Stromal cell of bone marrow (primary cell): ENCODE measurements at regions not wholly inside any gene's neighbourhood (a gene's known extent, or its start where the extent isn't known, plus 50 kb on each side); places are given as distances from the start of the nearest gene placed in this dataset.
"Not testable (repeated sequence)": the region's sequence is repeated elsewhere in the genome, so short reads cannot be mapped to it uniquely, and the experiment has no call there.

Source experiments
- DNase-seq: peaks from one replicate; pipeline ENCODE4 v3.0.0-alpha.2; 2012; ENCODE audit warnings: low read depth

- DNase-seq: no peak
Observed at GRCh38 chr12:104906695-104907094, 51.4 kb downstream of the SLC41A2 start.

GRCh38 chr12:104905446-104905845 lies 52.6 kb downstream of the SLC41A2 start:
- not testable (repeated sequence) for DNase-seq

DNA sequence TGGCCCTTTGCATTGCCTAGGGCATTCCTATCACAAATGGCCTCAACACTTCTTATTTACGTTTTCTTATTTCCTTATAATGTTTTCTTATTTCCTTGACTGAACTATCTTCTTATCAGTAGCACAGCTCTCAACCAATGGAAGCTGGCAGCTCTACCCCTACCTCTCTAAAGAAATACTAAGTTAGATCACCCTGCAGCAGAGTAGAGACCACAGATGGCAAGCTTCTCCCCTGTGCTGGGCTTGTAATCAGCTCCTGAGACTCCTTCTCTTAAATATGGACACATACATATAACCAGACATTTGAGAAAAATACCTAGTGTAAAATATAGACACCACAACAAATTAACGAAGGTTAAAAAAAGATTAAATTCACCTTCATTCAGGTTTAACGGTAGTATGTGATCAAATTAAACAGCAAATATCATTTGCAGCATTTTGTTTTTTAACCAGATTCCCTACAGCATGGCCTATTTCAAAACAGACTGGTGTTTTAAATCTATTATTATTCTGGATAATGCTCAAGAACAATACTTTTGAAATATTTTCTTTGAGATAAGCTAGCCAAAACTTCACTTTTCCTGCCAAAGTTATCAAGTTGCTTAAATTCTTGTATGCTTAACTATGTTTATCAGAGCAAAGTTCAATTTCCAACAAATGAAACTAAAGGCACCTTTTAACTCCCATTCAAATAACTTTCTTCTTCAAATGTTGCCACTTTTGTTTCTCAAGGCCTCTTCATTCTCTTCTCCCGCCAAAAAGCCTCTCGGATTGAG lies 54.3 kb downstream of the SLC41A2 start:
- no peak for DNase-seq

DNA sequence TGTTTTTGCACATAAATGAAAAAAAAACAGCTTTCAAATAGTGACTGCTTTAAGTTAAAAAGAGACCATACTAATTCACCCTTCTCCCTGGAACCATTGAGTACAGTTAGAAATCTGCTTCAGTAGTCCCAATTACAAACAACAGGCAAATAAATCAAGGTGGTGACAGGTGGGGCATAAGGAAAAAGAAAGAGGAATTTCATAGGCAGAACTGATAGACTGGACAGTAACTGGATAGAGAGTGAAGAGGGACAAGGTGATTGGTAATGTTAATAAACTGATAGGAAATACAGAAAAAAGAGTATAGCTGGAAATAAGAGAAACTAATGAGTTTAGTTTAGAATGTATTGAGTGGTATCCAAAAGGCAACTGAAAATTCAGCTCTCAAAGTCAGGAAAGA lies 56.0 kb downstream of the SLC41A2 start:
- no peak for DNase-seq

DNA sequence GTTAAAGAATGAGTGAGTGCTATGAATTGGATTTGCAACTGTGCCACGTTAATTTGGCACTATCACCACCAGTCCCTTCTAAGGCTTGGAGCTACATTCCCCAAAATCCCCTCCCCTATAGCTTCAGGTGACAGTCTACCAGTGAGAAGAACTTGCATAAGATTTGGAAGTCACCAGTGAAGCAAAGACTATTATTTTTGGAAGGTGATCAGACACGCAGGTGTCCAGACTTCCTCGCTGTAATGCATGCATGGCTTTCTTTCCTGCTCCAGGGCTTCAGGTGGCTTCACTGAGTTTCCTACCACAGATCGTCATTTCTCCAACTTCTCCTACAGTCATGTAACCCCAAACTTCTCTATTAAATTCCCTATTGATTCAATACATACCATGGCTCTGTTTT lies 61.4 kb downstream of the SLC41A2 start:
- no peak for DNase-seq

DNA sequence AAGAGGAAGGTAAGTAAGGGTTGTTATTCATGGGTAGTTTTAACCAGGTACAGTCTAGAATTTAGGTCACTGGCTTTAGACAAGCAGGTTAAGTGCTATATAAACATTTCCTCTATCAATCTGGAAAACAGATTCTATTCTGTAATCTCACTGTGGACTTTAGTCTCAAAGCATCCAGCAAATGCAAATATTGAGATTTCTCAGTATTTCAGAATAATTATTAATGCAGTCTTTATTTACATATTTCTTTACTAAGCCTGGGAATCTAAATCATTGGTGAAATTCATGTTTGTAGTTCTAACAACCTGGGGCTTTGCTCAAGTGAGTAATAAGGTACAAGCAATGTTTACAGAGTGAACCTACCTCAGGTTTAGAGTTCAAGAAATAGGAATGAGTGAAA lies 61.9 kb downstream of the SLC41A2 start:
- DNase-seq: no peak

DNA sequence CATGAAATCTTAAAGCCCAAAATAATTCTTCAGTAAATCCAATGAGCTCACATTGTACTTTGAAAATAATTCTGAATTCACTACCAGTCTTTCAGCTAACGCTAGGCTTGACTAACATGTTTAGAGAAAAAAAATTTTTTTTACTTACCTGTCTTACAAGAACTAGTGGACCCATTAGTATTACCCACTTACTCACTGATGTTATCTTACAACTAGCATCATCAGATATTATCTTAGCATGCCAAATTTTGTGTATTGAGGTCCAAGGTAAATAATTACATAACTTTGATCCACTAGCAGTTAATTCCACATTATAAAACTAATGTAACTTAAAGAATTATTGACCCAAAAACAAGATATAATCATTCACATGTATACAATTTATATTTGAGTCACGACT lies 62.7 kb downstream of the SLC41A2 start:
- DNase-seq: no peak

GRCh38 chr12:104890476-104891096 lies 67.5 kb downstream of the SLC41A2 start:
- DNase-seq: no peak

- DNase-seq: no peak
Observed at GRCh38 chr12:104889735-104890134, 68.4 kb downstream of the SLC41A2 start.

DNA sequence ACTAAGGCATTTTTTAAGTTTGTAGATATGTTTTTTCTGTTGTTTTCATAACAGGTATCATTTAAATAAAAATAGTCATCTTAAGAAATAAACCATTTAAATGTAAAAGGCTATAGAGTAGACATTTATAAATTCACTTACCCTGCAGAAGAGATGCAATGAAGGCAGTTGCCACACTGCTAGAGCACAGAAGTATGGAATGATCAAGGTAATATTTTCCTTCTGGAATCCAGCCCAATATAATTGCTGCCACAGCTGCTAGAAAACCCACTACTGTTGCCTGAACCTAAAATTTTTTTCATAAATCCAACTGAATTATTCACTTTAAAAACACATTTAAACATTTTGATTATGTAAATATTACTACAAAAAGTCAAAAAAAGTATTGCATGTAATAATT lies 69.2 kb downstream of the SLC41A2 start:
- DNase-seq: no peak

- no peak for DNase-seq
Observed at GRCh38 chr12:104888481-104888880, 69.6 kb downstream of the SLC41A2 start.

GRCh38 chr12:104887452-104887851 lies 70.6 kb downstream of the SLC41A2 start:
- no peak for DNase-seq

DNA sequence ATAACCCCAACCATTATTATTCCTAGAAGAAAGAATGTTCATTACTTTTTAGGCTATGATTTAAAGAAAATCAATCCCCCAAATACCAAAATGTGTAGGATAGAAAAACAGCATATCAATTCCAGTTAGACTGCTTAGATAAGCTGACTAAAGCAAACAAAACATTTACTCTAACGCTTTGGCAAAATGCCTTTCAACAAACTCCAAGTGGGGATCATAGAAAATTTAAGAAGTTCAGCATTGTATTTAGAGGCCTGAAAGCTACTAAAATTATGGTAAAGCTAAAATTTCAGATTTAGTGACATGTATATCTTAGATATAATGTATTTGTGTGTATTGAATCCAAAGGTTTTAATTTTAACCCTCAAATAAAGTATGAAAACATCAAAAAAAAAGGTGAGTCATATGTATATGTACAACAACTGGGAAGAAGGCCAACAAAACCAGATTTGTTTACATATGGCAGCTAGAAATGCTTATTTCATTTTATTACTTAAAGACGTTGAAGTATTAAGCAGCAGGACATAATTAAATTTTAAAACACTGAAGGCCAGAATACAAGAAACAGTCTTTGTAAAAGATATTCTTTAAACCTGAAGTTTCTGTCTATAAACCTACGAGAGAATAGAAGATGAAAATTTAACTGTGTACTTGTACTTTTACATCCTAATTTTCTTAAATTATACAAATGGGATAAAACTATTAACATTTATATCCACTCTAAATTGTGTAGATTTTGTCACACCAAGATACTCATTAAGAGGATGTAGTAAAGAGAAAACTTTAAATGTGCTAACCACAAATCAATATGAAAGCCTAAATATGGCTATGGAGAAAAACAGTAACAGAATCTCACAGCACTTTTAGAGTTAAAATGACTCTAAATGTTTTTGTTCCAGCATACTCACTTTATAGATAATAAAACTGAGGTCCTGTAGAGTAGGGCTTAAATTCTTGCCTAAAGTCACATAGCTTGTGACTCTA lies 71.4 kb downstream of the SLC41A2 start:
- DNase-seq: no peak

- not testable (repeated sequence) for DNase-seq
Observed at GRCh38 chr12:104878858-104879257, 79.2 kb downstream of the SLC41A2 start.

DNA sequence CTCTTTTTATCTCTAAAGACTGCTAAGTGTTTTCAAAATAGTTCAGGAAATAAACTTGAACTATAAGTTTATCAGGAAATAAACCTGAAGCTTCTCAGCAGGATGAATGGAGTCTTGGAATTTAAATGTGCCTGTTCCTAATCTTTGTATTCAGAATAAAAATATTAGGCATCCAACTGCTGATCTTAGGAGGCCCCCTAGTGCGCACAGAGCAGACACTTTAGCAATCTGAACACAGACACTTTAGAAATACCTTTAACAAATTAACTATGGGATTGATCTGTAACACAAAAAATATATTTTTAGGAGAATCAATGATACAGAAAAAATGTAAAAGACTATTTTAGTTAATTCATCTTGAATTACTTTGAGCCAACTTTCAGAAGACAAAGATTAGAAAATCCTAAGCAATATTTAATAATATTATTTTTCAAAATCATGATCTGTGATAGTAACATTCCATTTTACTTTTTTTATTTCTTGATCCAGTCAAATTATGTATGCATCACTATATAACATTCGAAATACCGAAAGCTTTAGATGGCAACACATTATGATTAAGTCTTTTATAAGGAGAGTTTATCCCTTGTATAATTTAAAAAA lies 80.9 kb downstream of the SLC41A2 start:
- peak; percentile 51 for DNase-seq

GRCh38 chr12:104873374-104873773 lies 84.7 kb downstream of the SLC41A2 start:
- no peak for DNase-seq

DNA sequence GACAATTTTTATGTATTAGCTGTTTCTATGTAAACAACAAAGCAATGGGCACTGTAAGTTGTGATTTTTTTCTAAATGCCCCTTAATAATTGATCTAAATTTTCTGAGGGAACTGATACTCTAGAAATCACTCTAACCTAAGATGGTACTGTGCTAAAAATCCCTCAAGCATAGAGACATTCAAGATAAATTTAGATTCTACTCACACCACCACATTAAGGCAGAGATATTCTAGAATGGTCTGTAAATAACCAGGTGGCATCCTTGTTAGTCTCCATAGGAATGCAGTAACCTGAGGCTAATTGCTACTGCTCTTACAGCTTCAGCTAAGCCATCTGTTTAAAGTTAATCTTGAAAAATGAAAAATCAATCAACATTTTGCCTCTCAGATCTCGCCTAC lies 87.3 kb downstream of the SLC41A2 start:
- DNase-seq: no peak

- peak; percentile 82 for DNase-seq
Observed at GRCh38 chr12:104866291-104866690, 91.8 kb downstream of the SLC41A2 start.

- no peak for DNase-seq
Observed at GRCh38 chr12:104865080-104865479, 93.0 kb downstream of the SLC41A2 start.

GRCh38 chr12:104864668-104865067 lies 93.4 kb downstream of the SLC41A2 start:
- DNase-seq: no peak

DNA sequence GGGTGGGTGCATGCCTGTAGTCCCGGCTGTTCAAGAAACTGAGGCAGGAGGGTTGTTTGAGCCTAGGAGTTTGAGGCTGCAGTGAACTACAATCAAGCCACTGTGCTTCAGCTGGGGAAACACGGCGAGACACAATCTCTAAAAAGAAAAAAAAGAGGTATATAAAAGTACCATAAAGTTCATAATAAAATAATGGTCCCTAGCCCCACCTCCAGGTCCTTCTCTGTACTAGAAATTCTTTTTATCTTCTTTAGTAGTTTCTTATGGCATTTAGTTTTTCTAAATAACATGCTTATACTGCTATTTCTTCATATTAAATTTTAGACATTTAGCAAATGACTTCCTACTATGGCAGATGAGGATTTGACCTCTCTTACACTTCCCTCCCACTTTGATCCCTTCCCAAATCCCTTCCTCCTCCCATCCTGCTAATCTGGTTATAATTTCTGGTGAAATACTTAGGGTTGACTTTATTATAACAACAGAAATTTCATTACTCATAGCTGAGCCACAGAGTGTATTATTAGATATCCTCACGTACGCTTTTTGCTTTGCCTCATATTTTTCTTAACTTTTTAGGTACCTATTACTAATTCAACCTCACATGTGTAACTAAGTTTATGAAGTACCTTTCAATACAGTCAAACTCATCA lies 94.7 kb downstream of the SLC41A2 start:
- peak; percentile 72 for DNase-seq
